Forelimb muscle (tissue), 1 donor: ENCODE measurements at regions not wholly inside any gene's neighbourhood (a gene's known extent, or its start where the extent isn't known, plus 50 kb on each side); places are given as distances from the start of the nearest gene placed in this dataset.
"Not testable (repeated sequence)": the region's sequence is repeated elsewhere in the genome, so short reads cannot be mapped to it uniquely, and the experiment has no call there.

Experiments
- DNase-seq: peaks from one replicate; pipeline ENCODE4 v3.0.0-alpha.2; 2013; ENCODE audit warnings: low read depth

- DNase-seq = not testable (repeated sequence)
Observed at GRCh38 chr13:22881721-22882608, 298.8 kb upstream of the SGCG start.

- no peak for DNase-seq
Observed at GRCh38 chr13:22883262-22883840, 297.4 kb upstream of the SGCG start.

- no peak for DNase-seq
Observed at GRCh38 chr13:22883956-22884355, 296.8 kb upstream of the SGCG start.

GRCh38 chr13:22886061-22886460 is 294.7 kb upstream of the SGCG start:
- not testable (repeated sequence) for DNase-seq

- DNase-seq = not testable (repeated sequence)
Observed at GRCh38 chr13:22889376-22889775, 291.4 kb upstream of the SGCG start.

GRCh38 chr13:22893204-22893603 is 287.6 kb upstream of the SGCG start:
- no peak for DNase-seq

- no peak for DNase-seq
Observed at GRCh38 chr13:22893777-22894176, 287.0 kb upstream of the SGCG start.

- no peak for DNase-seq
Observed at GRCh38 chr13:22897571-22898314, 283.0 kb upstream of the SGCG start.

- DNase-seq = not testable (repeated sequence)
Observed at GRCh38 chr13:22900416-22900951, 280.3 kb upstream of the SGCG start.

GRCh38 chr13:22903301-22903700 is 277.5 kb upstream of the SGCG start:
- no peak for DNase-seq

- no peak for DNase-seq
Observed at GRCh38 chr13:22903925-22904324, 276.9 kb upstream of the SGCG start.

- no peak for DNase-seq
Observed at GRCh38 chr13:22915442-22916082, 265.2 kb upstream of the SGCG start.

GRCh38 chr13:22916276-22916675 is 264.5 kb upstream of the SGCG start:
- DNase-seq = not testable (repeated sequence)

GRCh38 chr13:22925881-22926747 is 254.7 kb upstream of the SGCG start:
- no peak for DNase-seq

GRCh38 chr13:22926748-22927400 is 253.9 kb upstream of the SGCG start:
- DNase-seq = no peak

- not testable (repeated sequence) for DNase-seq
Observed at GRCh38 chr13:22927845-22928244, 252.9 kb upstream of the SGCG start.

GRCh38 chr13:22929381-22930126 is 251.2 kb upstream of the SGCG start:
- DNase-seq = no peak

GRCh38 chr13:22931576-22931975 is 249.2 kb upstream of the SGCG start:
- DNase-seq = no peak

- not testable (repeated sequence) for DNase-seq
Observed at GRCh38 chr13:22932632-22933412, 248.0 kb upstream of the SGCG start.
